Fibroblast of villous mesenchyme (primary cell): ENCODE measurements at regions not wholly inside any gene's neighbourhood (a gene's known extent, or its start where the extent isn't known, plus 50 kb on each side); places are given as distances from the start of the nearest gene placed in this dataset.

Source experiments
- DNase-seq: peaks from one replicate; pipeline ENCODE4 v3.0.0-alpha.2; 2010; ENCODE audit warnings: low read depth
- H3K4me3 ChIP-seq: 2 replicates; pipeline ENCODE4 v1.5.1; 2011; ENCODE audit warnings: low read depth, mild to moderate bottlenecking, low read length
- TF ChIP-seq, protein P1 (sequence below): IDR thresholded peaks from 2 replicates; pipeline ENCODE4 v1.5.1; 2012; ENCODE audit warnings: low read depth, mild to moderate bottlenecking, low read length; ENCODE audit not compliant: insufficient read depth

DNA sequence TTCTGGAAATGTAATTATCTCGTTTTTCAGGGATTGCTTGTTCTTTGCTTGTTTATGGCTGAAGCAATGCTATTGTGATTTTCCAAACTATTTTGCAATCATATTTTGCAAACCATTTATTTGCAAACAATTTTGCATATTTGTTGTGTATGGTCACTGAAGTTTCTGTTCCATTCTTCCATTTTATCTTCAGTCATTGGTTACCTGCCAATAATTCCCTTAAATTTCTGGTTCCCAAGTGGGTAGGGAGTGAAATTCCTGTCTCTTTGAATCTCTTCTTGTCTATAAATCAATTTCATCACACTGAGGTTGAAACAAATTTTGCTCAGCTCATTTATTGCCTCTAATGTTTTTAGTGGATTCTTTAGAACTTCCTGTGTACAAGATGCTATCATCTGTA, 401.7 kb upstream of the VWC2 start:
- TF ChIP-seq, protein P1, sequence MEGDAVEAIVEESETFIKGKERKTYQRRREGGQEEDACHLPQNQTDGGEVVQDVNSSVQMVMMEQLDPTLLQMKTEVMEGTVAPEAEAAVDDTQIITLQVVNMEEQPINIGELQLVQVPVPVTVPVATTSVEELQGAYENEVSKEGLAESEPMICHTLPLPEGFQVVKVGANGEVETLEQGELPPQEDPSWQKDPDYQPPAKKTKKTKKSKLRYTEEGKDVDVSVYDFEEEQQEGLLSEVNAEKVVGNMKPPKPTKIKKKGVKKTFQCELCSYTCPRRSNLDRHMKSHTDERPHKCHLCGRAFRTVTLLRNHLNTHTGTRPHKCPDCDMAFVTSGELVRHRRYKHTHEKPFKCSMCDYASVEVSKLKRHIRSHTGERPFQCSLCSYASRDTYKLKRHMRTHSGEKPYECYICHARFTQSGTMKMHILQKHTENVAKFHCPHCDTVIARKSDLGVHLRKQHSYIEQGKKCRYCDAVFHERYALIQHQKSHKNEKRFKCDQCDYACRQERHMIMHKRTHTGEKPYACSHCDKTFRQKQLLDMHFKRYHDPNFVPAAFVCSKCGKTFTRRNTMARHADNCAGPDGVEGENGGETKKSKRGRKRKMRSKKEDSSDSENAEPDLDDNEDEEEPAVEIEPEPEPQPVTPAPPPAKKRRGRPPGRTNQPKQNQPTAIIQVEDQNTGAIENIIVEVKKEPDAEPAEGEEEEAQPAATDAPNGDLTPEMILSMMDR, result no peak
- no peak overlapping the region for H3K4me3 ChIP-seq
- peak; percentile 0 for DNase-seq

DNA sequence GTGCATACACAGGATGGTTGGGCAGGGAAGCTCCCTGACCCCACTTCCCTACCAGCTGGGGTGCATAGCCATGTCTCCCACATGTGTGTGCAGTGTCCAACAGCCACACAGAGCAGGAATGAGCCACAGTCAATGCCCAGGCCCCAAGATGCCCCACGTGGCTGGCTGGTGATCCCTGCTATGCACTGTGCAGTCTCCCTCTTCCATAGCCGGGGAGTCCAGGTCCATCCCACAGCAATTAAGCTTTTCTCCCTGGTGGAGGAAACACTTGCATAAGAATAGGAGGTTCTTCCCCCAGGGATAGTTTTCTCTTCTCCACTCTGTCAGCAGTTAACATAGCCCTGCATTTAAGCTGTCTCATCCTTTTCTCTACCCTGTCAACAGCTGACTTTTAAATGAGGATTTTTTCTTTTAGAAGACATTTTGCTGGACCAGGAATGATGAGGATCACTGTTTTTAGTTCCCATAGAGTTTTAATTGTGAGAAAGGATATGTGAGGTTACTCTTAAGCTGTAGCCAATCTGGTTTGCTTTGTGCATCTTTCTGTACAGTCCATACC, 396.5 kb upstream of the VWC2 start:
- DNase-seq, result no peak
- TF ChIP-seq, protein P1, result no peak
- no peak overlapping the region for H3K4me3 ChIP-seq

DNA sequence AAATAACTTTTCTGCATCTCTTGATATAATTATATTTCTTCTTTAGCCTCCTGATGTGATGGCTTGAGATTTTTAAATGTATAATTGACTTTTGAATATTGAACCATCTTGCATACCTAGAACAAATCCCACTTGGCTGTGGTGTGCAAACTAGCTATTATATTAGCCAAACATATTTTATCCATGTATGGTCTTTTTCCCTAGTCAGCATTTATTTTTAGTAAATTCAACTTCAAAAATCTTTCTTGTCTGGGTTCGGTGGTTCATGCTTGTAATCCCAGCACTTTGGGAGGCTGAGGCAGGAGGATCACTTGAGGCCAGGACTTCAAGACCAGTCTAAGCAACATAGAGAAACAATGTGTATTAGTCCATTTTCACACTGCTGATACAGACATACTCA, 386.6 kb upstream of the VWC2 start:
- no peak overlapping the region for H3K4me3 ChIP-seq
- no peak for DNase-seq
- TF ChIP-seq, protein P1, result no peak

DNA sequence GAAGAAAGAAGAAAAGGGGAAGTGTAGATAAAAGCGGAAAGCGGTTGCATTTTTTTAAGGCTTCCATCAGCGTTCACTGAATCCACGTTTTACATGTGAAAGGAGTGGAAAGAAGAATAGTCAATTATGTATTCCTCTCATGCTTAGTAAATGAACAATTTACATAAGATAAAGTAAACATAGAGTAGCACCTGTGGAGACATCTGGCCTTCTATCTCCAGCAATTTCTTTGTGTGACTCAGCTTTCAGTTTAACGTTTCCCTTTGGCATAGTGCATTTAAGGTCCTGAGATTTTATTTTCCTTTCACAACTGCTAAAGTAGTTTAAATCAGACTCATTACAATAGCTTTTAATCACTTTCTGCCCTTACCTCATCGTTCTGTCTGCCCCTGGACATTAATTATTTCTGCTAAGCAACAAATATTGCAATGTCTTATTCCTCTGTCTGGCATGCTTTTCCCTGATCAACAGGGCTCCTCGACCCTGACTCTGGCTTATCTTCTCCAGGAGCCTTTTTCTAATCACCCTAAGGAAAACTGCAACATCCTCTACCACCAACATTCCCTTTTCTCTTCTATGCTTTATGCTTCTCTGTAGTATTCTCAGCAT, 383.5 kb upstream of the VWC2 start:
- DNase-seq, result no peak
- no peak overlapping the region for H3K4me3 ChIP-seq
- TF ChIP-seq, protein P1, result no peak

DNA sequence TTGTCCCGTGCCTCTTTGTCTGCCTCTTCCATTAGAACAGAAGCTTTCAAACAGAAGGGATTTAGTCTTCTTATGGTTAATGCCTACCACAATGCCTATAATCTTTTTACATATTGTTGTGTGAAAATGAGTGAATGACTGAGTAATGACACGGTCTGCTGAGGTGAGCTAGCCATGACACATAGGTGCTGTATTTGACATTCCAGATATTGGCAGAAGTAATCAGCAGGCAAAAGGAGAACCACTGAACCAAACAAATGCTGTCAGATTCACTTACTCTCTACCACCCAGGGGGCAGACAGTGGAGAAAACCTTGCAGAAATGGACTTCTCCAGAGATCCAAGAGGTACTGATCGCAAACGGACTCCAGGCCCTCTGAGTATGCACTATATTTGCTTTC, 377.2 kb upstream of the VWC2 start:
- no peak for DNase-seq
- no peak overlapping the region for H3K4me3 ChIP-seq
- TF ChIP-seq, protein P1, result no peak

DNA sequence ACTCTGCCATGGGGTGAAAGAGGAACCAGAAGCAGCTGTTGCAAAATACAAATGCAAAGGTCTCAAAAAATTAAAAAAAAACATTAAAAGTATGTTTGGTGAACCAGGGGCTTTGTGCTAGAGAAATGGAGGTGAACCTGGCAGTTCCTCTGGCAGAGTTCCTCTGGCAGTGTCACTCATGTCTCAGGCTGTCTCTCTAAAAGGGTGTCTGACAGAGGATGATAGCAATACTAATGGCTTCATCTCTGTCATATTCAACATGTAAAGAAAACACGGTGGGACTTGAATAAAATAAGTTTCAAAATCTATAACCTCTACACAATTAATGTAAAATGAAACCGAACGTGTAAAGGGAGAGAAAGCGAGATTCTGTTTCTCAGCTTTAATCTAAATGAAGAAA, 375.7 kb upstream of the VWC2 start:
- DNase-seq, result no peak
- no peak overlapping the region for H3K4me3 ChIP-seq
- TF ChIP-seq, protein P1, result no peak

DNA sequence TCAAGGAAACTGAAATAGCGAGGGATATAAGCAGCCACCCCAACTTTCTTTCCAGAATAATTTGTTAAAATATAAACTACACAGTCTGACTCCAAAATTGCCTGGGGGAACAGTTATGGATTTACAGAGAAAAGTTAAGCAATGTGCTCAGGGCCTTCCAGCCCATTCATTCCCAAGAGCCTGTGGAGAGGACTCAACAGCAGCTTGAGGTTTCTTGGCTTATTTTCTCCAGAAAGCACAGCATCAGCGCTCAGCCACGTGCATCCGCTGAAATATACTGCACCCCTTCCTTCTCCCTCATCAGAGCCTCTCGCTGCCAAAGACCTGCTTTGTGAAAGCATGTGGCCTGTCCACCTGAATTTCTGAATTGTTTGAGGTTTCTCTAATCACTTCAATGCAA, 375.2 kb upstream of the VWC2 start:
- TF ChIP-seq, protein P1, result no peak
- no peak overlapping the region for H3K4me3 ChIP-seq
- no peak for DNase-seq
